Astrocyte of the cerebellum (primary cell): ENCODE measurements at regions not wholly inside any gene's neighbourhood (a gene's known extent, or its start where the extent isn't known, plus 50 kb on each side); places are given as distances from the start of the nearest gene placed in this dataset.

Experiments
- DNase-seq: peaks from one replicate; pipeline ENCODE4 v3.0.0-alpha.2; 2011; ENCODE audit warnings: low read depth
- H3K4me3 ChIP-seq: 2 replicates; pipeline ENCODE4 v1.5.1; 2011; ENCODE audit warnings: mild to moderate bottlenecking, low read depth, low read length, moderate library complexity
- CTCF ChIP-seq: IDR thresholded peaks from 2 replicates; pipeline ENCODE4 v1.5.1; 2012; ENCODE audit warnings: low read length, low read depth, moderate library complexity, mild to moderate bottlenecking; ENCODE audit errors: missing control alignments
- in situ Hi-C: cut with HindIII; loops from 2 replicates; pipeline ENCODE4 v1.10.0; 2017; ENCODE audit warnings: low sequenced_read_pairs

- no peak for TF ChIP-seq CTCF
- DNase-seq = no peak
- in situ Hi-C loops = no loop called here
- no peak overlapping the region for H3K4me3 ChIP-seq
These were observed 597.5 kb upstream of the MIR17HG start for GRCh38 chr13:90750021-90750420.

- in situ Hi-C loops = no loop called here
- no peak overlapping the region for H3K4me3 ChIP-seq
- no peak for TF ChIP-seq CTCF
- DNase-seq = no peak
These were observed 596.5 kb upstream of the MIR17HG start for GRCh38 chr13:90751026-90751425.

- H3K4me3 ChIP-seq = no peak overlapping the region
- TF ChIP-seq CTCF = no peak
- in situ Hi-C loops = no loop called here
- no peak for DNase-seq
These were observed 595.4 kb upstream of the MIR17HG start for GRCh38 chr13:90752070-90752469.

- H3K4me3 ChIP-seq = no peak overlapping the region
- in situ Hi-C loops = no loop called here
- no peak for TF ChIP-seq CTCF
- no peak for DNase-seq
These were observed 590.3 kb upstream of the MIR17HG start for GRCh38 chr13:90757127-90757680.

- no peak for TF ChIP-seq CTCF
- DNase-seq = no peak
- in situ Hi-C loops = no loop called here
- no peak overlapping the region for H3K4me3 ChIP-seq
These were observed 586.8 kb upstream of the MIR17HG start for GRCh38 chr13:90760639-90761038.

- no peak for TF ChIP-seq CTCF
- in situ Hi-C loops = no loop called here
- DNase-seq = no peak
- H3K4me3 ChIP-seq = no peak overlapping the region
These were observed 583.9 kb upstream of the MIR17HG start for GRCh38 chr13:90763476-90764150.
